CD8-positive, alpha-beta memory T cell (primary cell): ENCODE measurements at regions not wholly inside any gene's neighbourhood (a gene's known extent, or its start where the extent isn't known, plus 50 kb on each side); places are given as distances from the start of the nearest gene placed in this dataset.

Experiments used
- CTCF ChIA-PET: fragments of 350-600 bp; sonication (Branson Sonifier 250); formaldehyde crosslinking; loops from one replicate; lab custom pipeline; 2021; ENCODE audit warnings: antibody characterized with exemption; lab: Charles Lee
- POLR2A ChIA-PET: fragments of 350-600 bp; sonication (Branson Sonifier 250); formaldehyde crosslinking; loops from one replicate; lab custom pipeline; 2021; ENCODE audit warnings: antibody characterized with exemption; lab: Charles Lee
- DNase-seq, 5 donors: peaks; one replicate each; pipeline versions ENCODE4 v3.0.0 to v3.0.0-alpha.2; 2020 to 2022; ENCODE audit warnings: mixed read lengths in 1 of 5
- H3K27ac ChIP-seq: one replicate; pipeline ENCODE4 v1.7.0; 2013; ENCODE audit warnings: low read depth, mild to moderate bottlenecking, low read length, moderate library complexity
- H3K27me3 ChIP-seq: 2 replicates; pipeline ENCODE4 v1.7.0; 2013; ENCODE audit warnings: low read length, mild to moderate bottlenecking; ENCODE audit not compliant: insufficient read depth, poor library complexity, severe bottlenecking
- H3K36me3 ChIP-seq: 2 replicates; pipeline ENCODE4 v1.7.0; 2013; ENCODE audit warnings: mild to moderate bottlenecking, low read length, moderate library complexity; ENCODE audit not compliant: insufficient read depth
- H3K4me1 ChIP-seq: 2 replicates; pipeline ENCODE4 v1.7.0; 2013; ENCODE audit warnings: mild to moderate bottlenecking, low read length, moderate library complexity; ENCODE audit not compliant: insufficient read depth
- H3K4me3 ChIP-seq: 2 replicates; pipeline ENCODE4 v1.7.0; 2013; ENCODE audit warnings: mild to moderate bottlenecking, low read length
- H3K9me3 ChIP-seq: 2 replicates; pipeline ENCODE4 v1.7.0; 2013; ENCODE audit warnings: mild to moderate bottlenecking, low read length
- H3K27ac Mint-ChIP-seq, 8 donors: one replicate each; pipeline ENCODE4 v1.8.0; 2020 to 2021; ENCODE audit warnings: mixed read lengths in 8 of 8, mild to moderate bottlenecking in 6 of 8, inconsistent platforms in 3 of 8, moderate library complexity in 3 of 8
- H3K27me3 Mint-ChIP-seq, 2 donors: one replicate each; pipeline ENCODE4 v1.8.0; 2020 to 2021; ENCODE audit warnings: mixed read lengths in 2 of 2, mild to moderate bottlenecking in 1 of 2, moderate library complexity in 1 of 2
- H3K36me3 Mint-ChIP-seq, 3 donors: one replicate each; pipeline ENCODE4 v1.8.0; 2020 to 2021; ENCODE audit warnings: mixed read lengths in 3 of 3, inconsistent platforms in 1 of 3, mild to moderate bottlenecking in 1 of 3
- H3K4me1 Mint-ChIP-seq, 3 donors: one replicate each; pipeline ENCODE4 v1.8.0; 2020 to 2021; ENCODE audit warnings: mixed read lengths in 3 of 3, inconsistent platforms in 1 of 3, mild to moderate bottlenecking in 1 of 3
- H3K4me3 Mint-ChIP-seq, 7 donors: one replicate each; pipeline ENCODE4 v1.8.0; 2020 to 2021; ENCODE audit warnings: mixed read lengths in 7 of 7, mild to moderate bottlenecking in 6 of 7, moderate library complexity in 4 of 7, inconsistent platforms in 2 of 7
- H3K9me3 Mint-ChIP-seq, 5 donors: one replicate each; pipeline ENCODE4 v1.8.0; 2020 to 2022; ENCODE audit warnings: mixed read lengths in 5 of 5, mild to moderate bottlenecking in 3 of 5, moderate library complexity in 2 of 5, inconsistent platforms in 1 of 5

DNA sequence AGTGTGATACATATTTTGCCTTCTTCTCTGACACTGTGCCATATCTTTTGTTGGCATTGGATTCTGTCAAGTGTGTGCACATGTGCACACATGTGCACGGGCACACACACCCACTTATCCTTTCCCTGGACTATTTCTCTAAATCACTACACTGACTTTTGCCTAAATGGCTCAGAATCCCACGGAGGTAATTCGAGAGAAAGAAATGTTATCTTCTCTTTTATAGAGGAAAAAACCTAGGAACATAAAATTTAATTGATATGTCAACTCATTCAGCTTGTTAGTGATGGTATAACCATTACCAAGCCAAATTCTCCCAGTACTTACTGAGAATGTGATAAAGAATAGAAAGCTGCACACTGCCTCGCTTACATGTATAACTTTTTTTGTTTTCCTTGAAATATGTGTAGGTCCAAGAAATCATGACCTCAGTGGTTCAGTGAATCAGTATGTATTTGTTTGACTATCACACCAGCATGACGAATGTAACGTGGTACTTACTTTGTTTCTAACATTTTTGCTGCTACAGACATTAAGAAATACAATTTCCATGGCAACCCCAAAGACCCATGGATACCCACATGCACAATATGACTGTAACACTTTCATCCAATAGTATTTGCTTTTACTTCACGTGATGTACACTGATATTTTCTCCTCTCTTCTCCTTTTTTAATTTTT lies 163.0 kb downstream of the PCDH7 start:
- no peak overlapping the region for H3K27ac Mint-ChIP-seq
- Histone ChIP-seq H3K4me3 (no peak overlapping the region), H3K4me1 (no peaks in the 10 kb centered on the region), H3K27ac (no peak overlapping the region), H3K36me3 (no peaks in the 10 kb centered on the region), H3K9me3 (peaks cover 4% of the 10 kb centered on the region), H3K27me3 (no peaks in the 10 kb centered on the region)
- no peaks in the 10 kb centered on the region for H3K36me3 Mint-ChIP-seq
- H3K9me3 Mint-ChIP-seq: peaks cover 0 to 15% (median 10%) of the 10 kb centered on the region in 5 donors
- no peaks in the 10 kb centered on the region for H3K4me1 Mint-ChIP-seq
- ChIA-PET POLR2A (no interaction called here), CTCF (no interaction called here)
- DNase-seq: no peak
- no peaks in the 10 kb centered on the region for H3K27me3 Mint-ChIP-seq
- no peak overlapping the region for H3K4me3 Mint-ChIP-seq

DNA sequence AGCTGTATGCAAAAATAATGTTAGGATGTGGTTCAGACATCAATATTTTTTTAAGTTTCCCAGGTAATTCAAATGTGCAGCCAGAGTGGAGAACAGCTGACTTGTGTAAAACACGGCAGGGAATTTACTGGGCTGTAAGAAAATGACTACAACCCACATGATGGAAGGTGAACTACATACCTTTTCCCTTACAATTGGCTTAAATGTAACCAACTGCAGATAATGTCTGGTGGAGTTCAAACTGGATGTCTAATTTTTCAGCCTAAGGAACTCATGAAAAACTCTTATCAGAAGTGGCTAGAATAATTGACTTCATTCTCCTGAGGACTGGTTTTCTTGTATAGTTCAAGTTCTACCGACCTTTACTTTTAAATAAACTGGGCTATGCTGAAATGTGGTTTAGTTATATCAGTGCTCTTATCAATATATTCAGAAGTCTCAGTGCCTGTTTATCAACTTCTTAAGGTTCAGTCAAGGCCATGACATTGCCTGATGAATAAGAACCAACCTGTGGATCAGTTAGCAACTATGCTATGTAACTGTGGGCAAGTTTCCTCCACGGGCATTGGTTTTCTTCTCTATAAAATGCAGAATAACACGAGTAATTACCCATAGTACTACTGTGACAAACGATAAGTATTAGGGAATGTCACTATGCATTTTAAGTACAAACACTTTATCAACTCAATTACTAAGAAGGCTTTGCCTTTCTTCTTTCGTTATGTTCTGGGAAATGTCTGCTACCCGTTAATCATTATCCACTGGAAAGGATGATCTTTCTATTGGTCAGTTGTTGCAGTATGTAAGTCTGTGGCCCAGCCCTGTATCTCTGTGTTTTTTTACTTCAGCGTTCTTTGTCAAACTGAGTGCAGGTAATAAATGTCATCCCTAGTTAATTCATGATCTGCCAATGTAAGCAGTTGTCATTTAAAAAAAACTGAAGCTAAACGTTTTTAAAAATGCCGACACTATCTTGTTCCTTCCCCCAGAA lies 181.6 kb downstream of the PCDH7 start:
- peaks cover 0 to 29% (median 10%) of the 10 kb centered on the region in 5 donors for H3K9me3 Mint-ChIP-seq
- ChIA-PET POLR2A (no interaction called here), CTCF (no interaction called here)
- Histone ChIP-seq H3K27ac (no peak overlapping the region), H3K4me1 (no peaks in the 10 kb centered on the region), H3K27me3 (no peaks in the 10 kb centered on the region), H3K36me3 (no peaks in the 10 kb centered on the region), H3K4me3 (no peak overlapping the region), H3K9me3 (no peaks in the 10 kb centered on the region)
- H3K27me3 Mint-ChIP-seq: no peaks in the 10 kb centered on the region
- no peak for DNase-seq
- no peak overlapping the region for H3K4me3 Mint-ChIP-seq
- H3K27ac Mint-ChIP-seq: no peak overlapping the region
- H3K4me1 Mint-ChIP-seq: no peaks in the 10 kb centered on the region
- no peaks in the 10 kb centered on the region for H3K36me3 Mint-ChIP-seq

DNA sequence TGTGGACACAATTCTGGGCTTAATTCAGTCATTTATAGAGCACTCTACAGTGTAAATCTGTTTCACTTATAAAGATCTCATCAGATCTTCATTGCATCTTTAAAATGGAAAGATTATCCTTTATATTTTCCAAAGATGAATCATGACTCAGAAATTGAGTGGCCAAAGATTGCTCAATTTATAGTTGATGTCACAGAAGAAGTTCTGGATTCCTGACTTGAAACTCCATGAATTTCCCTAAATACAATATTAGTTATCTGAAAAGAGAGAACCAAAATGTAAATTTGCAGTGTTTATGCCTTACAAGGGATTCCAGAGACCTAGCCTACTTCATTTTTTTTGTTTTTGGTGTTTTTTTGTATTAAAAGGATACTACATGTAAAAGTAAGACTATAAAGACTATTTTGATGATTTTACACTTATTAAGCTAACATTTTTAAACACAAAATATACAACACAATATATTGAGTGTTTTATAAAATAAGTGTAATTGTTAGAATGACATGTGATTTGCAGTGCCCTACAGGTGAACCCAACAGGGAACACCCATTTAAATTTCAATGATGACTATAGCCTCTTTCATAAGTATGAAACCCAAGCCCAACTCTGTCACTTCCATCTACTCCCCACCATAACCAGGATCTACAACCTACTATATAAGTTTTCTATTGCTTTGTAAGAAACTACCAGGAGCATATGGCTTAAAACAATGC lies 183.5 kb downstream of the PCDH7 start:
- Histone ChIP-seq H3K9me3 (no peaks in the 10 kb centered on the region), H3K27me3 (no peaks in the 10 kb centered on the region), H3K4me3 (no peak overlapping the region), H3K27ac (no peak overlapping the region), H3K4me1 (no peaks in the 10 kb centered on the region), H3K36me3 (no peaks in the 10 kb centered on the region)
- peaks cover 0 to 24% (median 13%) of the 10 kb centered on the region in 5 donors for H3K9me3 Mint-ChIP-seq
- H3K4me3 Mint-ChIP-seq: no peak overlapping the region
- ChIA-PET CTCF (no interaction called here), POLR2A (no interaction called here)
- DNase-seq: no peak
- no peaks in the 10 kb centered on the region for H3K27me3 Mint-ChIP-seq
- H3K27ac Mint-ChIP-seq: no peak overlapping the region
- H3K36me3 Mint-ChIP-seq: no peaks in the 10 kb centered on the region
- no peaks in the 10 kb centered on the region for H3K4me1 Mint-ChIP-seq

DNA sequence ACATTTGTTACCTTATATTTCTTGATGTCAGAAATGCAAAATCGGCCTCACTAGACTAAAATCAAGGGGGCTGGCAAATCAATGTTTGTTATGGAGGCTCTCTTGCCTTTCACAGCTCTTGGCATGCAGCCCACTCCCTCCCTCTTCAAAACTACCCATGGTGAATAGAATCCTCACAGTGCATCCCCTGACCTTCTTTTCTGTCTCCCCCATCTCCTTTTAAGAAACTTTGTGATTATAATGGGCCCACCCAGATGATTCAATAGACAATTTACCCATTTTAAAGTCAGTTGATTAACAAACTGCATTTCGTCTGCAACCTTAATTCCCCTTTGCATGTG lies 184.0 kb downstream of the PCDH7 start:
- H3K4me3 Mint-ChIP-seq: no peak overlapping the region
- H3K36me3 Mint-ChIP-seq: no peaks in the 10 kb centered on the region
- H3K27me3 ChIP-seq: no peaks in the 10 kb centered on the region
- no peaks in the 10 kb centered on the region for H3K27me3 Mint-ChIP-seq
- no peaks in the 10 kb centered on the region for H3K9me3 ChIP-seq
- no peaks in the 10 kb centered on the region for H3K4me1 ChIP-seq
- DNase-seq: no peak
- POLR2A ChIA-PET: no interaction called here
- no peak overlapping the region for H3K27ac ChIP-seq
- no peak overlapping the region for H3K4me3 ChIP-seq
- H3K27ac Mint-ChIP-seq: no peak overlapping the region
- peaks cover 0 to 20% (median 12%) of the 10 kb centered on the region in 5 donors for H3K9me3 Mint-ChIP-seq
- CTCF ChIA-PET: no interaction called here
- H3K36me3 ChIP-seq: no peaks in the 10 kb centered on the region
- H3K4me1 Mint-ChIP-seq: no peaks in the 10 kb centered on the region

DNA sequence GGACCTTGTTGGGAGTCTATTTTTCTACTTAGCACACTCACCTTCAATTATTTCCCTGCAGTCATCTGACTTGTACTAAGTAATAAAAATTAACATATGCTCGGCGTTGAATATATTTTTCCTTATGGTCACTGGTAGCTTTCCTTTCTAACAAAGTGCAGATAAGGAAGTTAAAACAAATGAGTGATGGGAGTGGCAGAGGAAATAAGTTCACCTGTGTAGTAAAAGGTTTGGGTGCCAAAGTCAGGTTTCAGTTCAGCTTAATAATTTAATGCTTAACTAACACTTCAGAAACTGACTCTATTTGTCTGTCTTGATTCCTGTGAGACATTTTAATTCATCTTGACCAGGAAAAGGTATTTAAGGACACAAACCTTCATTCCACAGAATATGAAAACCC lies 184.4 kb downstream of the PCDH7 start:
- H3K36me3 ChIP-seq: no peaks in the 10 kb centered on the region
- no peak for DNase-seq
- H3K9me3 ChIP-seq: no peaks in the 10 kb centered on the region
- H3K4me1 Mint-ChIP-seq: no peaks in the 10 kb centered on the region
- CTCF ChIA-PET: no interaction called here
- no peak overlapping the region for H3K27ac Mint-ChIP-seq
- POLR2A ChIA-PET: no interaction called here
- H3K9me3 Mint-ChIP-seq: peaks cover 0 to 17% (median 12%) of the 10 kb centered on the region in 5 donors
- H3K36me3 Mint-ChIP-seq: no peaks in the 10 kb centered on the region
- no peak overlapping the region for H3K27ac ChIP-seq
- H3K4me1 ChIP-seq: no peaks in the 10 kb centered on the region
- no peaks in the 10 kb centered on the region for H3K27me3 ChIP-seq
- H3K4me3 ChIP-seq: no peak overlapping the region
- no peak overlapping the region for H3K4me3 Mint-ChIP-seq
- no peaks in the 10 kb centered on the region for H3K27me3 Mint-ChIP-seq

DNA sequence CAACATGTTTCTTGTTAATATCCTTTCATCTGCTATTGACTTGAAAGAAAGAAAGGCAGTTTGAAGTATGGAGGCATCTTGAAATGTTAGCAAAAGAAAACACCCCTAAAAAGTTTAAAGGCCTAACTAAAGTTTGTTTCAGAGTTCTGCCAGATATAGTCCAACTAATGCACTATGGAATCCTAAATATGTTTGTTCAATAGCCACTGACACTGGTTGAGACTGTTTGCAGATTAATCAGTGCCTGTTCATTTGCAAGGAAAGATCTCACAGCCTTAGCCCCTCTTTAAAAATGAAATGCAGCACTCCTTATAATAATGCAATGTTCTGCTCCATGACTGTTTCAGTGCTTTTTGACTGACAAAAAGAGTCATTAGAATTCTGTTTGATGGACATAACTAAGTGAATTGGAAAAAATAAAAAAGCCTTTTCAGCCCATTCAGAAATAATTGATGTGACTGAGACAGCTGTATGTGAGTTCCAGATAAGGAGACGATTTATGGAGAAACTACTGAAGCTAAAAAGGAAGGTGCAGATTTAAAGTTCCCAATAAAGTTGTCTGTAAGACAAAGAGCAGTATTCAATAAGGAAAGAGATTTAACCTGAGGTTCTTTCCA lies 192.0 kb downstream of the PCDH7 start:
- DNase-seq: no peak
- Histone ChIP-seq H3K9me3 (no peaks in the 10 kb centered on the region), H3K36me3 (no peaks in the 10 kb centered on the region), H3K27ac (no peak overlapping the region), H3K27me3 (no peaks in the 10 kb centered on the region), H3K4me1 (no peaks in the 10 kb centered on the region), H3K4me3 (no peak overlapping the region)
- ChIA-PET CTCF (no interaction called here), POLR2A (no interaction called here)
- H3K27me3 Mint-ChIP-seq: no peaks in the 10 kb centered on the region
- H3K4me1 Mint-ChIP-seq: no peaks in the 10 kb centered on the region
- H3K27ac Mint-ChIP-seq: no peak overlapping the region
- no peak overlapping the region for H3K4me3 Mint-ChIP-seq
- peaks cover 2 to 28% (median 12%) of the 10 kb centered on the region in 5 donors for H3K9me3 Mint-ChIP-seq
- no peaks in the 10 kb centered on the region for H3K36me3 Mint-ChIP-seq

DNA sequence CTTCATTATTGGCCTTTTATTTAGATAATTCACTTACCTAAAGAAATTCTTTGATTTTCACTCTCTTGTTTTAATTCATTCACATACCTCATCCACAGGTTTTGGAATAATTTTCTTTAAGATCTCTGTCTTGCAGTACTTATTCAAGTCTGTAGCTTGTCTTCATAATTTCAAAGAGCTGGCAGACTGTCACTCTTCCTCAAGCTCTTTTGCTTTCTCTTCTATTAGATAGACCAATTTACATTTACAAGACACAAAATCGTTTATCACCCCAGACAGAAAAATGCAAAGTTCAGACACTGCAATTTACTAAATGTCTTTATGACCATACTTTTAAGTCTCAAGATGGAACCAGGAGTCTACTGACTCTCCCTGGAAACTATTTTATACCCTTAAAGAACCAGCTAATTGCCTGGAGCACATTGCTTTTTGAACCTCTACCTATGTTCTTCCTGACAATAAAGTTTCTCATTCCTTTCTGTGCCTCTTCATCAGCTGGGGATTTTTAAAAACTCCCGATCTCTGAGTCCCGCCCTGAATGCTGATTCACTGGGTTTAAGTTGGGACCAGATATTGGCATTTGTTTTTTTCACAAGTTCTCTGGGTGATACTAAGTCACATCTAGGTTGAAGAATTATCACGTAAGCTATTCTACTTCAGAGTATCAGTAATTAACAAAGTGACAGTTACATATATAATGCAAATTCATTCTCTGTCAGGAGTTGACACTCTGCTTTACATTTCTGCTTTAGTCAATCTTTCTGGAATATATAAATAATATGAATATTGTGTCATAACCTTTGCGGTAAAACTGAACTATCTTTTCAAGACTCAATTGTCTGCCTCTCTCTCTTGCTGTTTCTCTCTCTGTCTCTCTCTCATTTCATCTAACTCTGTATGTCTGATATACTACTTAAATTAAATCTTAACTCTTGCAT lies 196.4 kb downstream of the PCDH7 start:
- CTCF ChIA-PET: no interaction called here
- H3K4me1 Mint-ChIP-seq: no peaks in the 10 kb centered on the region
- peaks cover 2 to 44% (median 8%) of the 10 kb centered on the region in 5 donors for H3K9me3 Mint-ChIP-seq
- no peak overlapping the region for H3K27ac ChIP-seq
- no peaks in the 10 kb centered on the region for H3K9me3 ChIP-seq
- H3K27me3 Mint-ChIP-seq: no peaks in the 10 kb centered on the region
- no peaks in the 10 kb centered on the region for H3K27me3 ChIP-seq
- POLR2A ChIA-PET: no interaction called here
- H3K4me1 ChIP-seq: no peaks in the 10 kb centered on the region
- no peak overlapping the region for H3K4me3 Mint-ChIP-seq
- H3K27ac Mint-ChIP-seq: no peak overlapping the region
- no peak for DNase-seq
- H3K36me3 ChIP-seq: no peaks in the 10 kb centered on the region
- no peak overlapping the region for H3K4me3 ChIP-seq
- peaks cover 0 to 2% (median 0%) of the 10 kb centered on the region in 3 donors for H3K36me3 Mint-ChIP-seq
